ENCODE measurements at regions not wholly inside any gene's neighbourhood (a gene's known extent, or its start where the extent isn't known, plus 50 kb on each side); places are given as distances from the start of the nearest gene placed in this dataset.
"Not testable (repeated sequence)": the region's sequence is repeated elsewhere in the genome, so short reads cannot be mapped to it uniquely, and the experiment has no call there.

DNA sequence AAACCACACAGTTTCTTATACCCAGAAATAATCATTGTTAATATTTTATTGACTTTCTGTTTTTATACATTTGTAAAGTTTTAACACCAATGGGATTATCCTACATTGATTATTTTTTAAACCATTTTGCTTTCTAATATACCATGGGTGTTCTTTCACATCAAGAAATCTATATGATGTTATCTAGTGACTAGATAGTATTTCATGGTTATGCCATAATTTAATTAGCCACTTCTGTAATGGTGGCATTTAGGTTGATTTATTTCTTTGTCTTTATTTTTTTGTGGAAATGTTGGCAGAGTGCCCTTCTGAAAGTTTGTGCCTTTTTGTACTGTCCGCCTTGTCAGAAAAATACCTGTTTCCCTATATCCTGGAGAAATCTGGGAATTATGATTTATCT lies 193.3 kb downstream of the CEP135 start:
- no peak for DNase-seq (ENCODE audit: low read depth in 2 of 2)

DNA sequence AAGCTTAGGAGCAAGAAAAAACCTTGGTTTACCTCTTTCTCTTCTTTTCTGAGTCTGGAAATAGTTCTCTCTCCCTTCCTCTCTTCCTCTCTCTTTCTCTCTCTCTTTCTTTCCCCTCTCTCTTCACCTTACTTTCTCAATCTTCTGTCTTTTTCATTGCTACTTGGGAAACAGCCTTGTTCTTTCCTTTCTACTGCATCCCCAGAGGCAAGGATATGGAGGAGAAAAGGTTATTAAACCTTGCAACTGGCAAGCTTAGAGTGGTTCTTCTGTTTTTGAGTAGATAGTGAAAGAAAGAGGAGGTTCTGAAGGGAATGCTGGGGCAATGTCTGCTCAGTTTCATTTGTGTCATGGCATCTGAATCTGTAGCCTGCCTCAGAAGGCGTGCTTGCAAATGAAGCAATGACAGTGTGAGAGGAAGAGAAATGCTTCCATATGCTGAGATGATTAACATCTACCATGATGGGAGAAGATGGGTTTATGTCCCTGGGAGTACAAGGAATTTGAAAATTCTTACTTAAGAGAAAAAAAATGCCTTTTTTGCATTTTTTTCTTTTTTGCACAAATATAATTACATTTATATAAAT lies 190.6 kb downstream of the CEP135 start:
- DNase-seq (ENCODE audit: low read depth in 2 of 2), result no peak

DNA sequence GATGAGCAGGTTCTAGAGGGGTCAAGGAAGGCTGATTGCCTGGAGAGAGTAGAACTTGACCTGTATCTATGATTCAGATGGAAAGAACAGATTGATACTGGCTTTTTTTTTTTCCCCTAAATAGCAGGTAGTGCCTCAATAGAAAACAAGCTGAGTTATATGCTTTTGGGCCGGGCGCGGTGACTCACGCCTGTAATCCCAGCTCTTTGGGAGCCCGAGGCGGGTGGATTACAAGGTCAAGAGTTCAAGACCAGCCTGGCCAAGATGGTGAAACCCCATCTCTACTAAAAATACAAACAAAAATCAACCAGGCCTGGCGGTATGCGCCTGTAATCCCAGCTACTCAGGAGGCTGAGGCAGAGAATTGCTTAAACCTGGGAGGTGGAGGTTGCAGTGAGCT lies 186.1 kb downstream of the CEP135 start:
- DNase-seq (ENCODE audit: low read depth in 2 of 2), result not testable (repeated sequence)

GRCh38 chr4:56134266-56134665 lies 185.5 kb downstream of the CEP135 start:
- no peak for DNase-seq (ENCODE audit: low read depth in 2 of 2)

GRCh38 chr4:56132835-56133234 lies 184.1 kb downstream of the CEP135 start:
- DNase-seq (ENCODE audit: low read depth in 2 of 2), result no peak

DNA sequence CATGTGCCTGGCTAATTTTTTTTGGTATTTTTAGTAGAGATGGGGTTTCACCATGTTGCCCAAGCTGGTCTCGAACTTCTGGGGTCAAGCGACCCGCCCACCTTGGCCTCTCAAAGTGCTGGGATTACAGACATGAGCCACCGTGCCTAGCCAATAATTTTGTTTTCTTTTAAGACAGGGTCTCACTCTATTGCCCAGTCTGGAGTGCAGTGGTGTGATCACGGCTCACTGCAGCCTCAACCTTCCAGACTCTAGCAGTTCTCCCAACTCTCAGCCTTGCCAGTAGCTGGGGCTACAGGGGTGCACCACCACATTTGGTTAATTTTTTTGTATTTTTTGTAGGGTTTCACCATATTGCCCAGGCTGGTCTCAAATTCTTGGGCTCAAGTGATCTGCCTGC lies 183.4 kb downstream of the CEP135 start:
- DNase-seq (ENCODE audit: low read depth in 2 of 2), result not testable (repeated sequence)

DNA sequence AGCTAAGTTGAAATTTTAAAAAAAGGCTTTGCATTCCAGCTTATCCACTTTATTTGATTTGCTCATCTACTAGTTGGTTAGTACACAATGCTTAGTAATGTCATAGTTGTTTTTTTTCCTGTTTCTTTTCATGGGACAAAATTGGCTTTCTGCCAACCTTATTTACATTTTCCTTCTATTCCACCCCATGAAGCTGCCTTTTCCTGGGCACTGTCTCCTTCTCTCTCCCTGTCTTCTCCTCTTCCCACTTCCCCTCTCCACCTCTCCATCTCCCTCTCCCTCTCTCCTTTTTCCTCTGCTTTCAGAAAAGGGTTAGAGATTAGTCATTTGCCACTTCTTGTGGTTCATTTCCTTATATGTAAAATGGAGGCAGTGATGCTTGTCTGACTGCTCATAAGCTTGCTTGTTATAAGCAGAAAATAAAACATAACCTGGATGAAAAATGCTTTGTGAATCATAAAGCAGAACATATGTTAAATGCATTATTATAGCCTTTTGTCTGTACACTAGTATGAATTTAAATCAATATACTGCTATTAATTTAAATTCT lies 181.9 kb downstream of the CEP135 start:
- no peak for DNase-seq (ENCODE audit: low read depth in 2 of 2)

GRCh38 chr4:56129431-56129861 lies 180.7 kb downstream of the CEP135 start:
- DNase-seq (ENCODE audit: low read depth in 2 of 2), result peak in 1 of 2 donors; percentile 1

GRCh38 chr4:56128213-56128612 lies 179.5 kb downstream of the CEP135 start:
- DNase-seq (ENCODE audit: low read depth in 2 of 2), result no peak

DNA sequence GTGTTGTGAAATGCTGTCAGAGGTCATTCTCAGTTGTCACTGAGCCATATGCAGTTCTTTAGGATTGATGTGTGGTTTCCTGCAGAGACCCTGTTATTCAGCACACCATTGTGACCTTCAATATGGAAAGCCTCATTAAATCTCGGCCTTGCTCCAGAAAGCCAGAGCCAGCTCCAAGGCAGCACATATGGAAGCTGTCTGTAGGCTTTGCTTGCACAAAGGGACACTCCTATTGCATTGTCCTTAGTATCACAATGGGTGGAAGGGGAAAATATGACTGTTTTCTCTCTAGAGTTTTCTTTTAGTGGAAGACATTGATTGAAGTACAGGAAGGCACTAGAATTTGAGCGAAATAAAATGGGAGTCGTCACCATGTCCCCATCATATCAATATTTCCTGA lies 179.0 kb downstream of the CEP135 start:
- DNase-seq (ENCODE audit: low read depth in 2 of 2), result no peak

DNA sequence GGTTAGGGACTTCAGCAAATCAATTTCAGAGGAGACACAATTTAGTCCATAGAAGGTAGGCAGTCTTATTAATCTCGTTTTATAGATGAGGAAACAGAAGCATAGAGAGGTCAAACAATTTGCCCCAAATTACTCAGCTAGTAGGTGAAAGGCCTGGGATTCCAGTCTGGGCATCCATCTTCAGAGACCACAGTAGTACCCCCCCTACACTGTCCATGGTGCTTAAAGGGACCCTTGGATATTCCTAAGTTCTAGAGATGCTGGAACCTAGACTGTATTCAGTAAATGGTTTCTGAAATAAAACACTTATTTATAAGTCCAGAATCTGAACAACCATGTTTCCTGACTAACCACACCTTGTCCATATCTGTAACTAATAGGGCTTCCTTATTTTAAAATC lies 174.8 kb downstream of the CEP135 start:
- no peak for DNase-seq (ENCODE audit: low read depth in 2 of 2)

GRCh38 chr4:56123051-56123450 lies 174.3 kb downstream of the CEP135 start:
- DNase-seq (ENCODE audit: low read depth in 2 of 2), result no peak

DNA sequence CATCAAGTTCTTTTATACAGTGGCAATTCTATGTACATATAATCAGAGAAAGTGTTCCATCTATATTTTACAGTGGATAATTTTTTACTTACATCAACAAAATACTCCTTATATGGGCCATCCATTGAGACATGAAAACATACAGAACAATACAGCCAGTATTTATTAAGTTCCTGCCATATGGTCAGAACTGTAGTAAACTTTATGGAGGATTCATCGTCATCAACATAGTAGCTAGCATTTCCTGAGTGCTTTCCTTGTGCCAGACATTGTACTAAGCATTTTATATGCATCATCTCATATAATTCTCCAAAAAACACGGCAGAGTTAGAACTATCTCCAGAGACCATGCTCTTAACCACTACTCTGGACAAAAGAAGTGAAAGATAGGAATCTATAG lies 170.1 kb downstream of the CEP135 start:
- no peak for DNase-seq (ENCODE audit: low read depth in 2 of 2)

GRCh38 chr4:56118055-56118454 lies 169.3 kb downstream of the CEP135 start:
- no peak for DNase-seq (ENCODE audit: low read depth in 2 of 2)

DNA sequence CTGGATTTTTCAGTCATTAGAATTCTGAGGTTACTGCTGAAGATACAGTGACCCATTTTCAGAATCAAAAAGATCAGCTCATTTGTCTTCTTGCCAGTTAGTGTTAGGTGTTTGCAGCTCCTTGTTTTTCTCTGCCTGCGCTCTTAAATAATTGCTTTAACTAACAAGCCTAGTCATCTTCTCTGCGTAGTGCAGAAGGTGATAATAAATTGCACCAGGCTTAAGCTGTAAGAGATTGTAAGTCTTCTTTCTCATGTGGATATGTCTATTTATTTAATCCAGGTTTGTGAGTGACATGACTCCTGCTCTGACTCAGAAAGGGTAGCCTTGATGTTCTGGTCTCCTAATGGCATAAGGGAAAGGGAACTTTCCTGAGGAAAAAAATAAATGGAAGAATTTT lies 167.2 kb downstream of the CEP135 start:
- DNase-seq (ENCODE audit: low read depth in 2 of 2), result no peak

GRCh38 chr4:56112377-56112776 lies 163.6 kb downstream of the CEP135 start:
- no peak for DNase-seq (ENCODE audit: low read depth in 2 of 2)

- DNase-seq (ENCODE audit: low read depth in 2 of 2), result no peak
Observed at GRCh38 chr4:56106180-56107147, 157.7 kb downstream of the CEP135 start.

DNA sequence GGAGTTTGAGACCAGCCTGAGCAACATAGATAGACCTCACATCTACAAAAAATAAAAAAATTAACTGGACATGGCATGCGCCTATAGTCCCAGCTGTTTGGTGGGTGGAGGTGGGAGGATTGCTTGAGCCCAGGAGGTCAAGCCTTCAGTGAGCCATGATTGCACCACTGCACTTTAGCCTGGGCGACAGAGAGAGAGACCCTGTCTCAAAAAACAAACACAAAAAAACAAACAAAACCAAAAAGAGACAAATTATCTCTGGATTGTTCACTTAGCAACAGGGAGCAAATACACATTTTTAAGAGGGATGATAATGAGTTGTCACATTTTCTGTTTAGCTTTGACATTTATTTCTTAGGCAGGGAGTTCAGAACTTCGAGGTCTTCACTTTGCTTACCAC lies 155.4 kb downstream of the CEP135 start:
- no peak for DNase-seq (ENCODE audit: low read depth in 2 of 2)

DNA sequence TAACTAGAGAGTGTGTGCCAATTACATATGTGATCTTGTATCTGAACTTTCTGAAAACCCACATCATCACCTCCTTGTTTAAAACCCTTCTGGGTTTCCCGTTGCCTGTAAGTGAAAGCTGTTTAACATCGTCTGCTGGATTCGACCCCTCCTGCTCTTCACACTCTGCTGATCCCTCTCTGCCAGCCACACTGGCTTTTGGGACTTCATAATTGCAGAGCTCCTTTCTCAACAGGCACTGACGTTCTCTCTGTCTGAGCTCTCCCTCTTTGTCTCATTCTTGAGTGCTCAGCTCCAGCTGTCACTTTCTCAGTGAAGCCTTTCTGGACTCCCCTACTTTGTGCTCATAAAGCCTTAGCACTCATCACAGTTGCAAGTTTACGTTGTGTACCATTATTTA lies 153.9 kb downstream of the CEP135 start:
- DNase-seq (ENCODE audit: low read depth in 2 of 2), result no peak

- DNase-seq (ENCODE audit: low read depth in 2 of 2), result no peak
Observed at GRCh38 chr4:56099378-56099786, 150.6 kb downstream of the CEP135 start.

DNA sequence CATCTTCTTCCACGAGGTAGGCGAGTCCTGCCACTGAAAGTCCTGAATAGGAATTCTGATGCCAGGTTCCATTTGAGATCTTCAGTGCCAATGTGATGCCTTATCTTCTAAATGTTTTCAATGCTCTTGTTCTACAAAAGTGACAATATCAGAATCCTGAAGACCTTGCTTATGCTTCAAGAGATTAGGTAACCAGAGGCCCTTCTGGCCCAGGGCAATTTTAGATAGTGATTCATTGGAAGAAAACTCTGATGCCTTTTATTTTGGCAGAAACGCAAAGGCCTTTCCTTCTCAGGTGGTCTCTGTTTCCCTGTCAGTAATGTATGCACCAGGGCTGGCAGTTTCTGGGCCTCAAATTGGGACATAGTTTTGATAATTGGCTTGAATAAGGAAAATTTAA lies 144.8 kb downstream of the CEP135 start:
- no peak for DNase-seq (ENCODE audit: low read depth in 2 of 2)

- no peak for DNase-seq (ENCODE audit: low read depth in 2 of 2)
Observed at GRCh38 chr4:56092540-56092939, 143.8 kb downstream of the CEP135 start.

DNA sequence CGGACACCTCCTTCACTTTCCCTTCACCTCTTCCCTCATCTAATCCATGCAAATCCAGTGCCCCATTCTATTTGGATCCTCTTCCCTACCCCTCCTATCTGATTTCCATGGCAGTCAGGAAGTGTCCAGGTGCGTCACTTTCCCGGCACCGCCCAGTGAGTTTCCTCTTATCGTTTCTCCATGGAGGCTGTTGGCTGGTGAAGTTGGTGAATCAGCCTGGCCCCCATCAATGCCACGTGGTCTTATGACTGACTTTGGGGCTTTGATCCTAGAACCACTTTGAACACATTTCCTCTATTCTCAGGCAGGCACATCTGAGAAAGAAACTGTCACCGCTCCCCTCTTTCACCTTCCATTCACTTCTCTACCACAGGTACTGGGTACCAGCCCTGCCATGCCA lies 137.8 kb downstream of the CEP135 start:
- no peak for DNase-seq (ENCODE audit: low read depth in 2 of 2)
